Tibial artery (tissue), 4 donors: ENCODE measurements at regions not wholly inside any gene's neighbourhood (a gene's known extent, or its start where the extent isn't known, plus 50 kb on each side); places are given as distances from the start of the nearest gene placed in this dataset.

Experiments
- DNase-seq, 2 donors: peaks; one replicate each; pipeline ENCODE4 v3.0.0-alpha.2; 2019
- H3K27ac ChIP-seq, 2 donors: fragments of 200-600 bp; sonication (generic) in 1 of 2; 1 replicate in 1 of 2; 2 replicates in 1 of 2; pipeline ENCODE4 v1.5.1; 2018 to 2019; ENCODE audit warnings: mild to moderate bottlenecking in 1 of 2
- H3K27me3 ChIP-seq, 2 donors: fragments of 200-600 bp; sonication (generic) in 1 of 2; one replicate each; pipeline versions ENCODE4 v1.5.1 to v1.6.0; 2016 to 2019
- H3K36me3 ChIP-seq, 3 donors: fragments of 200-600 bp; sonication (generic) in 2 of 3; one replicate each; pipeline ENCODE4 v1.5.1; 2016 to 2019; ENCODE audit warnings: mild to moderate bottlenecking in 2 of 3
- H3K4me1 ChIP-seq, 4 donors: fragments of 200-600 bp; sonication (generic) in 2 of 4; 1 replicate in 3 of 4; 2 replicates in 1 of 4; pipeline ENCODE4 v1.5.1; 2016 to 2019
- H3K4me3 ChIP-seq, 2 donors: fragments of 200-600 bp; sonication (generic) in 1 of 2; 1 replicate in 1 of 2; 2 replicates in 1 of 2; pipeline ENCODE4 v1.5.1; 2018 to 2019; ENCODE audit warnings: mild to moderate bottlenecking in 2 of 2
- H3K9me3 ChIP-seq, 3 donors: fragments of 200-600 bp; sonication (generic) in 1 of 3; one replicate each; pipeline ENCODE4 v1.5.1; 2016 to 2019
- intact Hi-C: fragments of 100-400 bp; cut with DNase I; formaldehyde crosslinking; loops from one replicate; pipeline ENCODE4 v1.15.0; 2023; ENCODE audit warnings: low total_unique reads
- TF ChIP-seq, protein P1 (sequence below), 2 experiments: fragments of 200-600 bp in 1 of 2; fragments of 450-650 bp in 1 of 2; IDR thresholded peaks; one replicate each; pipeline ENCODE4 v1.5.1; 2017 to 2019; ENCODE audit warnings: antibody characterized with exemption in 2 of 2, mild to moderate bottlenecking in 1 of 2, moderate library complexity in 1 of 2

DNA sequence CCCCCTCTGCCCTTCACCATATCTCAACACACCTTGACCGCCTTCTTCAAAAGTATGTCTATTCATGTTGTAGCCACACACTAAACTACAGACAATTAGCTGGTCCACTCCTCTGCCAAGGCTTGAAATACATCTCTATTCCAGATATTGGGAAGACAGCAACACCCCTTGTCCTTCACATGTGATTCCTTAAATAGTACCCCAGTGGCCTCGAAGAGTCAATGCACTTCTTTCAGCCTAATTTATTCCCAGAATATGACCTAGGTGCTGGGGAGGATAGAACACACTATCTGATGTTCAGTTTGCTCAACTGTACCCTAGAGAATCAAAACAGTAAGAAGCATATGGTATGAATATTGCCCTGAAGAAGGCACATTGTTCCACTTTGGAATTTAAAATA lies 82.4 kb upstream of the DACH1 start:
- TF ChIP-seq, protein P1, sequence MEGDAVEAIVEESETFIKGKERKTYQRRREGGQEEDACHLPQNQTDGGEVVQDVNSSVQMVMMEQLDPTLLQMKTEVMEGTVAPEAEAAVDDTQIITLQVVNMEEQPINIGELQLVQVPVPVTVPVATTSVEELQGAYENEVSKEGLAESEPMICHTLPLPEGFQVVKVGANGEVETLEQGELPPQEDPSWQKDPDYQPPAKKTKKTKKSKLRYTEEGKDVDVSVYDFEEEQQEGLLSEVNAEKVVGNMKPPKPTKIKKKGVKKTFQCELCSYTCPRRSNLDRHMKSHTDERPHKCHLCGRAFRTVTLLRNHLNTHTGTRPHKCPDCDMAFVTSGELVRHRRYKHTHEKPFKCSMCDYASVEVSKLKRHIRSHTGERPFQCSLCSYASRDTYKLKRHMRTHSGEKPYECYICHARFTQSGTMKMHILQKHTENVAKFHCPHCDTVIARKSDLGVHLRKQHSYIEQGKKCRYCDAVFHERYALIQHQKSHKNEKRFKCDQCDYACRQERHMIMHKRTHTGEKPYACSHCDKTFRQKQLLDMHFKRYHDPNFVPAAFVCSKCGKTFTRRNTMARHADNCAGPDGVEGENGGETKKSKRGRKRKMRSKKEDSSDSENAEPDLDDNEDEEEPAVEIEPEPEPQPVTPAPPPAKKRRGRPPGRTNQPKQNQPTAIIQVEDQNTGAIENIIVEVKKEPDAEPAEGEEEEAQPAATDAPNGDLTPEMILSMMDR (IDR thresholded peaks at IDR 0.05): no peak
- H3K27me3 ChIP-seq: no peaks in the 10 kb centered on the region
- H3K9me3 ChIP-seq: no peaks in the 10 kb centered on the region
- no peak for DNase-seq
- intact Hi-C loops: no loop called here
- no peak overlapping the region for H3K4me3 ChIP-seq
- no peak overlapping the region for H3K27ac ChIP-seq
- H3K36me3 ChIP-seq: no peaks in the 10 kb centered on the region
- no peaks in the 10 kb centered on the region for H3K4me1 ChIP-seq

DNA sequence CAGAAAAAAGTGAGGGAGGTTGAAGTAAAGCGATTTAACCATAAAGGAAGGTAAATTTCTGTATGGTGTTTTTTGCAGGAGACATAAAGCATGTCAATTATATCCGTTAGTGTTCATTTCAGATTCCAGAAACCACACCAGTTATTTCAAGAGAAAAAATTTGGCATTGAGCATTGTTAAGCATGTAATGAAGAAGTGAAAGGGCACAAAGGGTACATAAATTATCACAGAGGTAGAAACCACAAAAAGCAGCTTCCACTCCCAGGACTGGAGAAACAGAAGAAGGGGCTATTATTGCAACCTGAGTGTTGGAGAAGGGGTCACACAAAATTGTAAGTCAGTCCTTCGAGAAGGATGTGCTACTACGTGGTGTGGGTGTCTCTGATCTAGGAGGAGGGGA lies 72.2 kb upstream of the DACH1 start:
- H3K4me1 ChIP-seq: no peaks in the 10 kb centered on the region
- H3K27ac ChIP-seq: no peak overlapping the region
- no peak for DNase-seq
- intact Hi-C loops: no loop called here
- H3K4me3 ChIP-seq: no peak overlapping the region
- no peaks in the 10 kb centered on the region for H3K9me3 ChIP-seq
- no peaks in the 10 kb centered on the region for H3K27me3 ChIP-seq
- TF ChIP-seq, protein P1 (IDR thresholded peaks at IDR 0.05): no peak
- H3K36me3 ChIP-seq: no peaks in the 10 kb centered on the region

DNA sequence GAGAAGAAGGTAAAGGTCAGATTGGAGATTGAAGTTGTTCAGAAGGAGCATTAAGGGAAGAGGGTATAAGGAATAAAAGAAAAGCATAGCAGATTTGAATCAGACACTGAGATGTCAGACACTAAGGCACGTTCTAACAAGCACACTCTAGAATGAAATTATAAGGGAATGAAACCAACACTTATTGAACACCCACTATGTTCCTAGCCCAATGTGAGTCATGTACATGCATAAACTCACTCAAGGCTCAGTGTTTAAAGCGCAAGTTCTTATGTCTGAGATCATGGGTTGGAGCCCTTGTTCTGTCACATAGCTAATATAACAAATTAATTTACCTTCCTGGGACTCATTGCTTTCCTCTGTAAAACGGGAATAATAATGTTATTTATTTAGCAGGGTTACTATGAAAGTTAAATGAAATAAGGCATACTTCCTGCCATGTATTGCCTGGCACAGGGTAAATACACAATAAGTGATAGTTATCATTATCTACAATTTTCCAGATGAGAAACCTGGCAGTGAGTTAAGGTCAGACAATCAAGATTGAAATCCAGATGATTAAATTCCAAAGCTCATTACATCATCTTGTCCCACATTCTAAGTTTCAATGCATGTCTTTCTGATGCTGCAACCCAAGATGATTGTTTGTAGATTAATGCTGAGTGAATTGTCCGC lies 68.3 kb upstream of the DACH1 start:
- Histone ChIP-seq H3K9me3 (no peaks in the 10 kb centered on the region), H3K4me3 (no peak overlapping the region), H3K27me3 (no peaks in the 10 kb centered on the region), H3K27ac (no peak overlapping the region), H3K4me1 (no peaks in the 10 kb centered on the region), H3K36me3 (no peaks in the 10 kb centered on the region)
- DNase-seq: no peak
- intact Hi-C loops: no loop called here
- TF ChIP-seq, protein P1 (IDR thresholded peaks at IDR 0.05): no peak

DNA sequence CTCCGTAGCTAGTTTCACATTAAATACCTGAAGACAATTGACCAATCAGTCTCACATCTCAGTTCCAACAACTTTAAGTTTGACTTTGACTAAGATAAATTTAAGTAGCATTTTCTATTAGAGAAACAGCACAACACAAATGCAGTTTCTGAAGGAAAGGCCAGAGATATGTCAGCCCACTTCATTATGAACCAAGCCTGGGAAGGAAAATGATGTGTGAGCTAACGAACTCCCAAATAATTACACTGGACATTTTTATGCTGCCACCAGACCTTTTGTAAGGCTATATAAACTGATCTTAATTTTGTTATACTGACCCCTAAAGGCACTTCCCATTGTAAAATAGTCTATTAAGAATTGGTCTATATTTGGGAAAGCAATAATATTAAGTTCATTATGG lies 57.9 kb upstream of the DACH1 start:
- TF ChIP-seq, protein P1 (IDR thresholded peaks at IDR 0.05): no peak
- no peak for DNase-seq
- Histone ChIP-seq H3K27ac (no peak overlapping the region), H3K9me3 (no peaks in the 10 kb centered on the region), H3K4me1 (no peaks in the 10 kb centered on the region), H3K36me3 (no peaks in the 10 kb centered on the region), H3K27me3 (no peaks in the 10 kb centered on the region), H3K4me3 (no peak overlapping the region)
- intact Hi-C loops: no loop called here

DNA sequence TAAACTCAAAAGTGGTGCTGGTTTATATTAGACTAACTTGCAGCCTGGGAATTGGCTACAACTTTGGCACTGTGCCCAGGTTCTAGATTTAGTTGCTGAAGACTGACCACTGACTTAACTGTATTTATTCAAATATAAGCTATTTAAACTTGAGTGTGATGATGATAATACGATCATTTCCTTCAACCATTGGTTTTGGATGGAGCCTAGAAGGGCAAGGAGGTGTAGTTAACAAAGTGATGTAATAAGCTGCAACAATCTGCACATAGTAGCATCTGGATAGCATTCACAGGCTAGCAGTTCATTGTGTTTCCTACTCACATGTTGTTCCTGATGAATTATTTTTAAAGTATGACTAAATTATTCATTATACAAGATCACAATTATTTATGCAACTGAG lies 55.2 kb upstream of the DACH1 start:
- no peak for DNase-seq
- Histone ChIP-seq H3K36me3 (no peaks in the 10 kb centered on the region), H3K4me1 (no peaks in the 10 kb centered on the region), H3K9me3 (no peaks in the 10 kb centered on the region), H3K27me3 (no peaks in the 10 kb centered on the region), H3K27ac (no peak overlapping the region), H3K4me3 (no peak overlapping the region)
- intact Hi-C loops: no loop called here
- TF ChIP-seq, protein P1 (IDR thresholded peaks at IDR 0.05): no peak
